Fibroblast of skin of right biceps (primary cell): ENCODE measurements at regions not wholly inside any gene's neighbourhood (a gene's known extent, or its start where the extent isn't known, plus 50 kb on each side); places are given as distances from the start of the nearest gene placed in this dataset.

Experiments
- DNase-seq: peaks from one replicate; pipeline ENCODE4 v3.0.0-alpha.2; 2013

GRCh38 chr14:97462081-97462480 is 664.9 kb downstream of the VRK1 start:
- no peak for DNase-seq

- DNase-seq, result no peak
These were observed 671.0 kb downstream of the VRK1 start for GRCh38 chr14:97468220-97468619.

- DNase-seq, result no peak
These were observed 680.2 kb downstream of the VRK1 start for GRCh38 chr14:97477353-97477752.

GRCh38 chr14:97485201-97485600 is 688.0 kb downstream of the VRK1 start:
- no peak for DNase-seq

- no peak for DNase-seq
These were observed 689.5 kb downstream of the VRK1 start for GRCh38 chr14:97486601-97487120.

GRCh38 chr14:97489750-97490149 is 692.6 kb downstream of the VRK1 start:
- no peak for DNase-seq

- no peak for DNase-seq
These were observed 693.4 kb downstream of the VRK1 start for GRCh38 chr14:97490521-97491070.

- DNase-seq, result no peak
These were observed 694.5 kb downstream of the VRK1 start for GRCh38 chr14:97491697-97492096.

- DNase-seq, result no peak
These were observed 702.8 kb downstream of the VRK1 start for GRCh38 chr14:97499790-97500481.

- DNase-seq, result no peak
These were observed 709.4 kb downstream of the VRK1 start for GRCh38 chr14:97506626-97507025.

- DNase-seq, result no peak
These were observed 716.7 kb downstream of the VRK1 start for GRCh38 chr14:97513891-97514290.

- DNase-seq, result no peak
These were observed 720.5 kb downstream of the VRK1 start for GRCh38 chr14:97517566-97518234.

GRCh38 chr14:97523936-97524335 is 726.8 kb downstream of the VRK1 start:
- DNase-seq, result peak; percentile 7

- no peak for DNase-seq
These were observed 727.6 kb downstream of the VRK1 start for GRCh38 chr14:97524589-97525319.

- no peak for DNase-seq
These were observed 730.8 kb downstream of the VRK1 start for GRCh38 chr14:97527993-97528392.

- DNase-seq, result no peak
These were observed 734.9 kb downstream of the VRK1 start for GRCh38 chr14:97532052-97532451.

- DNase-seq, result no peak
These were observed 739.2 kb downstream of the VRK1 start for GRCh38 chr14:97536421-97536820.

GRCh38 chr14:97538749-97539410 is 741.7 kb downstream of the VRK1 start:
- DNase-seq, result no peak

GRCh38 chr14:97539411-97539795 is 742.2 kb downstream of the VRK1 start:
- no peak for DNase-seq

- no peak for DNase-seq
These were observed 742.7 kb downstream of the VRK1 start for GRCh38 chr14:97539884-97540283.

GRCh38 chr14:97543221-97543620 is 746.0 kb downstream of the VRK1 start:
- DNase-seq, result no peak

- no peak for DNase-seq
These were observed 746.6 kb downstream of the VRK1 start for GRCh38 chr14:97543816-97544215.

GRCh38 chr14:97544571-97544970 is 747.4 kb downstream of the VRK1 start:
- no peak for DNase-seq
